ENCODE measurements at regions not wholly inside any gene's neighbourhood (a gene's known extent, or its start where the extent isn't known, plus 50 kb on each side); places are given as distances from the start of the nearest gene placed in this dataset.
"Not testable (repeated sequence)": the region's sequence is repeated elsewhere in the genome, so short reads cannot be mapped to it uniquely, and the experiment has no call there.

- peak; percentile 9 for DNase-seq (ENCODE audit: low spot score)
- TF ChIP-seq CTCF (IDR thresholded peaks at IDR 0.05; ENCODE audit: borderline replicate concordance, control extremely low read depth, extremely low read depth, insufficient read depth, missing control alignments): no peak
- in situ Hi-C loops (cut with MboI; ENCODE audit: low sequenced_read_pairs, unreplicated experiment): no loop called here
Measured at GRCh38 chr10:42149027-42149700, 489.2 kb downstream of the ZNF33B start.

GRCh38 chr10:42146165-42146564 is 492.2 kb downstream of the ZNF33B start:
- DNase-seq (ENCODE audit: low spot score); in situ Hi-C loops (cut with MboI; ENCODE audit: low sequenced_read_pairs, unreplicated experiment): not testable (repeated sequence)

- in situ Hi-C loops (cut with MboI; ENCODE audit: low sequenced_read_pairs, unreplicated experiment); DNase-seq (ENCODE audit: low spot score): not testable (repeated sequence)
Measured at GRCh38 chr10:42138023-42138422, 500.3 kb downstream of the ZNF33B start.

- TF ChIP-seq CTCF (IDR thresholded peaks at IDR 0.05; ENCODE audit: borderline replicate concordance, control extremely low read depth, extremely low read depth, insufficient read depth, missing control alignments): no peak
- no peak for DNase-seq (ENCODE audit: low spot score)
- in situ Hi-C loops (cut with MboI; ENCODE audit: low sequenced_read_pairs, unreplicated experiment): no loop called here
Measured at GRCh38 chr10:42113158-42113450, 525.3 kb downstream of the ZNF33B start.

GRCh38 chr10:42112331-42113157 is 525.8 kb downstream of the ZNF33B start:
- peak; percentile 2 for DNase-seq (ENCODE audit: low spot score)
- in situ Hi-C loops (cut with MboI; ENCODE audit: low sequenced_read_pairs, unreplicated experiment): no loop called here
- TF ChIP-seq CTCF (IDR thresholded peaks at IDR 0.05; ENCODE audit: borderline replicate concordance, control extremely low read depth, extremely low read depth, insufficient read depth, missing control alignments): no peak

- TF ChIP-seq CTCF (IDR thresholded peaks at IDR 0.05; ENCODE audit: borderline replicate concordance, control extremely low read depth, extremely low read depth, insufficient read depth, missing control alignments): no peak
- peak; percentile 1 for DNase-seq (ENCODE audit: low spot score)
- in situ Hi-C loops (cut with MboI; ENCODE audit: low sequenced_read_pairs, unreplicated experiment): no loop called here
Measured at GRCh38 chr10:42111661-42112330, 526.6 kb downstream of the ZNF33B start.

- in situ Hi-C loops (cut with MboI; ENCODE audit: low sequenced_read_pairs, unreplicated experiment): no loop called here
- peak; percentile 1 for DNase-seq (ENCODE audit: low spot score)
- TF ChIP-seq CTCF (IDR thresholded peaks at IDR 0.05; ENCODE audit: borderline replicate concordance, control extremely low read depth, extremely low read depth, insufficient read depth, missing control alignments): no peak
Measured at GRCh38 chr10:42111076-42111475, 527.3 kb downstream of the ZNF33B start.
